CD14-positive monocyte (primary cell): ENCODE measurements at regions not wholly inside any gene's neighbourhood (a gene's known extent, or its start where the extent isn't known, plus 50 kb on each side); places are given as distances from the start of the nearest gene placed in this dataset.

Experiments used
- DNase-seq, 3 donors: peaks; one replicate each; pipeline ENCODE4 v3.0.0-alpha.2; 2011 to 2022
- H2AFZ ChIP-seq: 2 replicates; pipeline ENCODE4 v1.6.0; 2012; ENCODE audit warnings: mild to moderate bottlenecking, low read depth, low read length, inconsistent platforms; ENCODE audit not compliant: insufficient read depth, poor library complexity, severe bottlenecking
- H3K27ac ChIP-seq, 2 donors: 1 replicate in 1 of 2; 2 replicates in 1 of 2; pipeline ENCODE4 v1.5.1; 2012 to 2013; ENCODE audit warnings: low read length in 2 of 2, control low read depth in 1 of 2, inconsistent platforms in 1 of 2, low read depth in 1 of 2, mild to moderate bottlenecking in 1 of 2
- H3K27me3 ChIP-seq, 2 donors: one replicate each; pipeline versions ENCODE4 v1.6.0 to v1.6.1; 2011 to 2013; ENCODE audit warnings: low read length in 2 of 2; ENCODE audit not compliant: control insufficient read depth in 2 of 2, insufficient read depth in 2 of 2
- H3K36me3 ChIP-seq, 2 donors: replicated peaks in 1 of 2; 1 replicate in 1 of 2; 2 replicates in 1 of 2; pipeline versions ENCODE4 v1.5.1 to v1.6.1; 2012 to 2013; ENCODE audit warnings: low read length in 2 of 2, control low read depth in 1 of 2, inconsistent platforms in 1 of 2, mild to moderate bottlenecking in 1 of 2; ENCODE audit not compliant: insufficient read depth in 2 of 2, control insufficient read depth in 1 of 2
- H3K4me1 ChIP-seq, 2 donors: 1 replicate in 1 of 2; 2 replicates in 1 of 2; pipeline versions ENCODE4 v1.5.1 to v1.6.1; 2012 to 2013; ENCODE audit warnings: low read length in 2 of 2, control low read depth in 1 of 2, inconsistent platforms in 1 of 2, mild to moderate bottlenecking in 1 of 2, moderate library complexity in 1 of 2; ENCODE audit not compliant: insufficient read depth in 2 of 2, control insufficient read depth in 1 of 2
- H3K4me2 ChIP-seq: replicated peaks from 2 replicates; pipeline ENCODE3; 2012; ENCODE audit warnings: low read length, moderate library complexity, mild to moderate bottlenecking; ENCODE audit not compliant: poor library complexity, severe bottlenecking; ENCODE audit errors: extremely low read depth
- H3K4me3 ChIP-seq, 3 experiments: fragments of 200-600 bp in 1 of 3; sonication (generic) in 1 of 3; replicated peaks in 1 of 3; 1 replicate in 2 of 3; 2 replicates in 1 of 3; pipeline ENCODE4 v1.5.1; 2011 to 2013; ENCODE audit warnings: low read length in 3 of 3, mild to moderate bottlenecking in 3 of 3, control low read depth in 2 of 3, low read depth in 2 of 3, inconsistent platforms in 1 of 3, moderate library complexity in 1 of 3
- H3K79me2 ChIP-seq: 2 replicates; pipeline ENCODE4 v1.6.0; 2012; ENCODE audit warnings: mild to moderate bottlenecking, control low read depth, inconsistent platforms, low read length, moderate library complexity; ENCODE audit not compliant: insufficient read depth
- H3K9ac ChIP-seq: 2 replicates; pipeline ENCODE4 v1.6.0; 2017; ENCODE audit warnings: low read length, mild to moderate bottlenecking; ENCODE audit not compliant: insufficient read depth, poor library complexity, severe bottlenecking
- H3K9me3 ChIP-seq, 2 donors: replicated peaks in 1 of 2; 1 replicate in 1 of 2; 2 replicates in 1 of 2; pipeline versions ENCODE4 v1.5.1 to v1.6.1; 2012 to 2013; ENCODE audit warnings: low read length in 2 of 2, control low read depth in 1 of 2; ENCODE audit not compliant: control insufficient read depth in 1 of 2, insufficient read depth in 1 of 2
- H4K20me1 ChIP-seq: 2 replicates; pipeline ENCODE4 v1.6.0; 2012; ENCODE audit warnings: mild to moderate bottlenecking, low read length, control low read depth, moderate library complexity; ENCODE audit not compliant: insufficient read depth
- H3K27ac Mint-ChIP-seq, 7 donors: one replicate each; pipeline ENCODE4 v1.8.0; 2020; ENCODE audit warnings: mild to moderate bottlenecking in 7 of 7, mixed read lengths in 7 of 7, moderate library complexity in 6 of 7, inconsistent platforms in 2 of 7
- H3K27me3 Mint-ChIP-seq, 3 donors: one replicate each; pipeline ENCODE4 v1.8.0; 2021 to 2022; ENCODE audit warnings: low read depth in 3 of 3, mild to moderate bottlenecking in 3 of 3, mixed read lengths in 3 of 3, moderate library complexity in 3 of 3, inconsistent platforms in 1 of 3
- H3K36me3 Mint-ChIP-seq, 2 donors: one replicate each; pipeline ENCODE4 v1.8.0; 2020; ENCODE audit warnings: mixed read lengths in 2 of 2, inconsistent platforms in 1 of 2, mild to moderate bottlenecking in 1 of 2
- H3K4me1 Mint-ChIP-seq: one replicate; pipeline ENCODE4 v1.8.0; 2020; ENCODE audit warnings: mild to moderate bottlenecking, mixed read lengths
- H3K4me3 Mint-ChIP-seq, 2 donors: one replicate each; pipeline ENCODE4 v1.8.0; 2020; ENCODE audit warnings: mild to moderate bottlenecking in 2 of 2, mixed read lengths in 2 of 2, moderate library complexity in 1 of 2
- H3K9me3 Mint-ChIP-seq, 7 donors: one replicate each; pipeline ENCODE4 v1.8.0; 2020 to 2022; ENCODE audit warnings: mixed read lengths in 7 of 7, mild to moderate bottlenecking in 6 of 7, moderate library complexity in 6 of 7, inconsistent platforms in 2 of 7
- CTCF ChIP-seq: fragments of 200-600 bp; IDR thresholded peaks from one replicate; pipeline ENCODE4 v1.8.0; 2022; ENCODE audit warnings: antibody characterized with exemption, mild to moderate bottlenecking
- WGBS: methylation state at CpG from one replicate; pipeline ENCODE4 v1.1.5; 2013; ENCODE audit warnings: missing lambda C conversion rate; ENCODE audit not compliant: insufficient coverage; 5-methylcytosine and 5-hydroxymethylcytosine counted together
- intact Hi-C, 2 donors: fragments of 100-400 bp; cut with micrococcal nuclease; formaldehyde crosslinking; loops; one replicate each; pipeline versions ENCODE4 v1.15.0 to v1.15.1; 2023

- Histone ChIP-seq H3K4me3 (no peak overlapping the region), H3K4me2 (no peak overlapping the region), H3K79me2 (no peaks in the 10 kb centered on the region), H4K20me1 (no peaks in the 10 kb centered on the region), H2AFZ (no peak overlapping the region), H3K9me3 (no peaks in the 10 kb centered on the region), H3K27ac (no peak overlapping the region), H3K4me1 (no peaks in the 10 kb centered on the region), H3K36me3 (no peaks in the 10 kb centered on the region), H3K9ac (no peak overlapping the region), H3K27me3 (no peaks in the 10 kb centered on the region)
- DNase-seq, result no peak
- intact Hi-C loops, result no loop called here
- TF ChIP-seq CTCF, result no peak
- Mint-ChIP-seq H3K27ac (no peak overlapping the region), H3K9me3 (peaks cover 0 to 4% (median 1%) of the 10 kb centered on the region in 7 donors), H3K4me1 (no peaks in the 10 kb centered on the region), H3K27me3 (no peaks in the 10 kb centered on the region), H3K36me3 (no peaks in the 10 kb centered on the region), H3K4me3 (no peak overlapping the region)
- WGBS, result 43% methylated on average over 1 of the region's 2 CpGs
These were observed 385.9 kb upstream of the DPH6 start for GRCh38 chr15:35931799-35932341.

- Mint-ChIP-seq H3K4me3 (no peak overlapping the region), H3K27ac (no peak overlapping the region), H3K36me3 (no peaks in the 10 kb centered on the region), H3K9me3 (peaks cover 0 to 4% (median 1%) of the 10 kb centered on the region in 7 donors), H3K4me1 (no peaks in the 10 kb centered on the region), H3K27me3 (no peaks in the 10 kb centered on the region)
- no peak overlapping the region for H3K4me2 ChIP-seq
- no peaks in the 10 kb centered on the region for H3K9me3 ChIP-seq
- no peaks in the 10 kb centered on the region for H3K36me3 ChIP-seq
- H2AFZ ChIP-seq, result no peak overlapping the region
- WGBS, result 60% methylated on average over 1 of the region's 5 CpGs
- TF ChIP-seq CTCF, result no peak
- H3K27ac ChIP-seq, result no peak overlapping the region
- H3K9ac ChIP-seq, result no peak overlapping the region
- no peaks in the 10 kb centered on the region for H3K27me3 ChIP-seq
- no peak for DNase-seq
- no peak overlapping the region for H3K4me3 ChIP-seq
- no peaks in the 10 kb centered on the region for H4K20me1 ChIP-seq
- H3K79me2 ChIP-seq, result no peaks in the 10 kb centered on the region
- intact Hi-C loops, result no loop called here
- H3K4me1 ChIP-seq, result no peaks in the 10 kb centered on the region
These were observed 386.6 kb upstream of the DPH6 start for GRCh38 chr15:35932531-35932930.
